ENCODE measurements at regions not wholly inside any gene's neighbourhood (a gene's known extent, or its start where the extent isn't known, plus 50 kb on each side); places are given as distances from the start of the nearest gene placed in this dataset.

- no peak overlapping the region for H4K91ac ChIP-seq (ENCODE audit: low read length)
- no peak overlapping the region for H2BK12ac ChIP-seq (ENCODE audit: low read length in 2 of 2)
- H3K9ac ChIP-seq (ENCODE audit: low read length), result no peak overlapping the region
- H3K18ac ChIP-seq (ENCODE audit: low read depth in 1 of 2, low read length in 2 of 2), result no peak overlapping the region
- no peaks in the 10 kb centered on the region for H3K36me3 ChIP-seq (ENCODE audit: control insufficient read depth in 1 of 2, insufficient read depth in 2 of 2, low read depth in 1 of 2, low read length in 2 of 2)
- H2BK120ac ChIP-seq (ENCODE audit: low read depth, low read length), result no peak overlapping the region
- no peaks in the 10 kb centered on the region for H3K79me1 ChIP-seq (replicated peaks; ENCODE audit: low read length, poor library complexity, severe bottlenecking)
- H3K27ac ChIP-seq (ENCODE audit: low read length, poor library complexity, severe bottlenecking), result no peak overlapping the region
- H2AFZ ChIP-seq (ENCODE audit: low read depth, low read length), result no peak overlapping the region
- no peak overlapping the region for H2BK5ac ChIP-seq (ENCODE audit: low read depth, low read length, poor library complexity, severe bottlenecking)
- no peak overlapping the region for H2BK15ac ChIP-seq (ENCODE audit: low read depth, poor library complexity, severe bottlenecking)
- no peak overlapping the region for H3K4me2 ChIP-seq (ENCODE audit: low read length, poor library complexity, severe bottlenecking)
- H3K9me3 ChIP-seq (ENCODE audit: control insufficient read depth, low read length), result no peaks in the 10 kb centered on the region
- no peak overlapping the region for H3K4me3 ChIP-seq (ENCODE audit: insufficient read depth in 1 of 2, low read depth in 1 of 2, low read length in 2 of 2)
- H3K27me3 ChIP-seq (ENCODE audit: control insufficient read depth in 1 of 2, insufficient read depth in 1 of 2, low read length in 2 of 2), result peaks cover 0 to 2% of the 10 kb centered on the region in 2 experiments
- H3K4ac ChIP-seq (ENCODE audit: low read depth in 1 of 2, low read length in 2 of 2), result no peak overlapping the region
- WGBS, result 87% methylated on average over 3 of the region's 3 CpGs
- no peak overlapping the region for H3K14ac ChIP-seq (ENCODE audit: low read length in 2 of 2)
- H4K8ac ChIP-seq (ENCODE audit: low read length), result no peak overlapping the region
- DNase-seq, result no peak
- H3K23ac ChIP-seq (ENCODE audit: low read length in 2 of 2), result no peak overlapping the region
- H2AK5ac ChIP-seq (ENCODE audit: low read length, severe bottlenecking), result no peak overlapping the region
- no peaks in the 10 kb centered on the region for H3K4me1 ChIP-seq (ENCODE audit: control insufficient read depth, insufficient read depth, low read depth, low read length)
Observed at GRCh38 chr18:77573571-77573970, 323.9 kb downstream of the GALR1 start.

- H3K4me2 ChIP-seq (ENCODE audit: low read length, poor library complexity, severe bottlenecking), result no peak overlapping the region
- WGBS, result 60% methylated on average over 7 of the region's 7 CpGs
- H2BK12ac ChIP-seq (ENCODE audit: low read length in 2 of 2), result no peak overlapping the region
- H3K27ac ChIP-seq (ENCODE audit: low read length, poor library complexity, severe bottlenecking), result no peak overlapping the region
- no peak overlapping the region for H3K4me3 ChIP-seq (ENCODE audit: insufficient read depth in 1 of 2, low read depth in 1 of 2, low read length in 2 of 2)
- no peaks in the 10 kb centered on the region for H3K27me3 ChIP-seq (ENCODE audit: control insufficient read depth in 1 of 2, insufficient read depth in 1 of 2, low read length in 2 of 2)
- no peak for DNase-seq
- H3K4ac ChIP-seq (ENCODE audit: low read depth in 1 of 2, low read length in 2 of 2), result no peak overlapping the region
- H3K14ac ChIP-seq (ENCODE audit: low read length in 2 of 2), result no peak overlapping the region
- H3K9me3 ChIP-seq (ENCODE audit: control insufficient read depth, low read length), result no peaks in the 10 kb centered on the region
- no peak overlapping the region for H2BK15ac ChIP-seq (ENCODE audit: low read depth, poor library complexity, severe bottlenecking)
- no peak overlapping the region for H2AK5ac ChIP-seq (ENCODE audit: low read length, severe bottlenecking)
- no peak overlapping the region for H4K91ac ChIP-seq (ENCODE audit: low read length)
- no peak overlapping the region for H2BK5ac ChIP-seq (ENCODE audit: low read depth, low read length, poor library complexity, severe bottlenecking)
- H3K4me1 ChIP-seq (ENCODE audit: control insufficient read depth, insufficient read depth, low read depth, low read length), result no peaks in the 10 kb centered on the region
- H3K9ac ChIP-seq (ENCODE audit: low read length), result no peak overlapping the region
- H2BK120ac ChIP-seq (ENCODE audit: low read depth, low read length), result no peak overlapping the region
- no peak overlapping the region for H3K23ac ChIP-seq (ENCODE audit: low read length in 2 of 2)
- H2AFZ ChIP-seq (ENCODE audit: low read depth, low read length), result no peak overlapping the region
- no peaks in the 10 kb centered on the region for H3K36me3 ChIP-seq (ENCODE audit: control insufficient read depth in 1 of 2, insufficient read depth in 2 of 2, low read depth in 1 of 2, low read length in 2 of 2)
- no peak overlapping the region for H4K8ac ChIP-seq (ENCODE audit: low read length)
- no peaks in the 10 kb centered on the region for H3K79me1 ChIP-seq (replicated peaks; ENCODE audit: low read length, poor library complexity, severe bottlenecking)
- H3K18ac ChIP-seq (ENCODE audit: low read depth in 1 of 2, low read length in 2 of 2), result no peak overlapping the region
Observed at GRCh38 chr18:77590943-77591515, 341.4 kb downstream of the GALR1 start.

- no peak overlapping the region for H2BK5ac ChIP-seq (ENCODE audit: low read depth, low read length, poor library complexity, severe bottlenecking)
- no peak overlapping the region for H3K4ac ChIP-seq (ENCODE audit: low read depth in 1 of 2, low read length in 2 of 2)
- H2AFZ ChIP-seq (ENCODE audit: low read depth, low read length), result no peak overlapping the region
- H2BK12ac ChIP-seq (ENCODE audit: low read length in 2 of 2), result no peak overlapping the region
- H3K14ac ChIP-seq (ENCODE audit: low read length in 2 of 2), result no peak overlapping the region
- WGBS, result 71% methylated on average over 7 of the region's 7 CpGs
- DNase-seq, result no peak
- H3K36me3 ChIP-seq (ENCODE audit: control insufficient read depth in 1 of 2, insufficient read depth in 2 of 2, low read depth in 1 of 2, low read length in 2 of 2), result no peaks in the 10 kb centered on the region
- H3K4me3 ChIP-seq (ENCODE audit: insufficient read depth in 1 of 2, low read depth in 1 of 2, low read length in 2 of 2), result no peak overlapping the region
- H3K9me3 ChIP-seq (ENCODE audit: control insufficient read depth, low read length), result no peaks in the 10 kb centered on the region
- H3K23ac ChIP-seq (ENCODE audit: low read length in 2 of 2), result no peak overlapping the region
- no peak overlapping the region for H4K8ac ChIP-seq (ENCODE audit: low read length)
- H3K27me3 ChIP-seq (ENCODE audit: control insufficient read depth in 1 of 2, insufficient read depth in 1 of 2, low read length in 2 of 2), result no peaks in the 10 kb centered on the region
- no peak overlapping the region for H2BK120ac ChIP-seq (ENCODE audit: low read depth, low read length)
- no peak overlapping the region for H3K18ac ChIP-seq (ENCODE audit: low read depth in 1 of 2, low read length in 2 of 2)
- no peak overlapping the region for H3K9ac ChIP-seq (ENCODE audit: low read length)
- no peak overlapping the region for H3K27ac ChIP-seq (ENCODE audit: low read length, poor library complexity, severe bottlenecking)
- no peak overlapping the region for H3K4me2 ChIP-seq (ENCODE audit: low read length, poor library complexity, severe bottlenecking)
- H4K91ac ChIP-seq (ENCODE audit: low read length), result no peak overlapping the region
- no peak overlapping the region for H2BK15ac ChIP-seq (ENCODE audit: low read depth, poor library complexity, severe bottlenecking)
- no peaks in the 10 kb centered on the region for H3K4me1 ChIP-seq (ENCODE audit: control insufficient read depth, insufficient read depth, low read depth, low read length)
- H2AK5ac ChIP-seq (ENCODE audit: low read length, severe bottlenecking), result no peak overlapping the region
- H3K79me1 ChIP-seq (replicated peaks; ENCODE audit: low read length, poor library complexity, severe bottlenecking), result no peaks in the 10 kb centered on the region
Observed at GRCh38 chr18:77597726-77598125, 348.1 kb downstream of the GALR1 start.

- Histone ChIP-seq H2AFZ (ENCODE audit: low read depth, low read length) (no peak overlapping the region), H2BK15ac (ENCODE audit: low read depth, poor library complexity, severe bottlenecking) (no peak overlapping the region)
Observed at GRCh38 chr18:77600674-77601073, 351.0 kb downstream of the GALR1 start.

More at GRCh38 chr18:77600674-77601073, 351.0 kb downstream of the GALR1 start:
- Histone ChIP-seq H3K23ac (ENCODE audit: low read length in 2 of 2) (no peak overlapping the region), H3K9me3 (ENCODE audit: control insufficient read depth, low read length) (no peaks in the 10 kb centered on the region), H2BK120ac (ENCODE audit: low read depth, low read length) (no peak overlapping the region), H2BK5ac (ENCODE audit: low read depth, low read length, poor library complexity, severe bottlenecking) (no peak overlapping the region), H3K4me3 (ENCODE audit: insufficient read depth in 1 of 2, low read depth in 1 of 2, low read length in 2 of 2) (no peak overlapping the region), H3K79me1 (replicated peaks; ENCODE audit: low read length, poor library complexity, severe bottlenecking) (no peaks in the 10 kb centered on the region), H3K9ac (ENCODE audit: low read length) (no peak overlapping the region), H3K4me1 (ENCODE audit: control insufficient read depth, insufficient read depth, low read depth, low read length) (no peaks in the 10 kb centered on the region), H3K27me3 (ENCODE audit: control insufficient read depth in 1 of 2, insufficient read depth in 1 of 2, low read length in 2 of 2) (no peaks in the 10 kb centered on the region), H3K4ac (ENCODE audit: low read depth in 1 of 2, low read length in 2 of 2) (no peak overlapping the region), H3K4me2 (ENCODE audit: low read length, poor library complexity, severe bottlenecking) (no peak overlapping the region), H2BK12ac (ENCODE audit: low read length in 2 of 2) (no peak overlapping the region), H2AK5ac (ENCODE audit: low read length, severe bottlenecking) (no peak overlapping the region), H4K91ac (ENCODE audit: low read length) (no peak overlapping the region), H3K27ac (ENCODE audit: low read length, poor library complexity, severe bottlenecking) (no peak overlapping the region), H3K14ac (ENCODE audit: low read length in 2 of 2) (no peak overlapping the region), H3K36me3 (ENCODE audit: control insufficient read depth in 1 of 2, insufficient read depth in 2 of 2, low read depth in 1 of 2, low read length in 2 of 2) (no peaks in the 10 kb centered on the region), H3K18ac (ENCODE audit: low read depth in 1 of 2, low read length in 2 of 2) (no peak overlapping the region), H4K8ac (ENCODE audit: low read length) (no peak overlapping the region)
- DNase-seq, result no peak
- WGBS, result 76% methylated on average over 1 of the region's 2 CpGs

Measured in mesenchymal stem cell (in vitro differentiated cells and primary cell).